ENCODE measurements at regions not wholly inside any gene's neighbourhood (a gene's known extent, or its start where the extent isn't known, plus 50 kb on each side); places are given as distances from the start of the nearest gene placed in this dataset.

- no peak for DNase-seq (ENCODE audit: low spot score)
- H3K4me3 Mint-ChIP-seq (ENCODE audit: unreplicated experiment) = no peak overlapping the region
- no peak overlapping the region for H3K27ac Mint-ChIP-seq (ENCODE audit: unreplicated experiment)
- no peaks in the 10 kb centered on the region for H3K36me3 Mint-ChIP-seq (ENCODE audit: low read depth)
- no peak for TF ChIP-seq CTCF (IDR thresholded peaks at IDR 0.05)
- no peaks in the 10 kb centered on the region for H3K4me1 Mint-ChIP-seq (ENCODE audit: low read depth)
- peaks cover 3% of the 10 kb centered on the region for H3K27me3 Mint-ChIP-seq (ENCODE audit: low read depth)
- H3K9me3 Mint-ChIP-seq (ENCODE audit: low read depth) = peaks cover 2% of the 10 kb centered on the region
Measured at GRCh38 chr13:86813198-86813597, 858.0 kb upstream of the SLITRK5 start.

GRCh38 chr13:86825410-86825809 lies 845.8 kb upstream of the SLITRK5 start:
- Mint-ChIP-seq H3K4me3 (ENCODE audit: unreplicated experiment) (no peak overlapping the region), H3K4me1 (ENCODE audit: low read depth) (no peaks in the 10 kb centered on the region), H3K27me3 (ENCODE audit: low read depth) (peaks cover 11% of the 10 kb centered on the region), H3K36me3 (ENCODE audit: low read depth) (no peaks in the 10 kb centered on the region), H3K9me3 (ENCODE audit: low read depth) (no peaks in the 10 kb centered on the region), H3K27ac (ENCODE audit: unreplicated experiment) (no peak overlapping the region)
- TF ChIP-seq CTCF (IDR thresholded peaks at IDR 0.05) = no peak
- no peak for DNase-seq (ENCODE audit: low spot score)

- no peak for DNase-seq (ENCODE audit: low spot score)
- H3K9me3 Mint-ChIP-seq (ENCODE audit: low read depth) = no peaks in the 10 kb centered on the region
- no peaks in the 10 kb centered on the region for H3K36me3 Mint-ChIP-seq (ENCODE audit: low read depth)
- H3K4me3 Mint-ChIP-seq (ENCODE audit: unreplicated experiment) = no peak overlapping the region
- TF ChIP-seq CTCF (IDR thresholded peaks at IDR 0.05) = no peak
- no peak overlapping the region for H3K27ac Mint-ChIP-seq (ENCODE audit: unreplicated experiment)
- peaks cover 7% of the 10 kb centered on the region for H3K27me3 Mint-ChIP-seq (ENCODE audit: low read depth)
- H3K4me1 Mint-ChIP-seq (ENCODE audit: low read depth) = no peaks in the 10 kb centered on the region
Measured at GRCh38 chr13:86826232-86826631, 844.9 kb upstream of the SLITRK5 start.

GRCh38 chr13:86830046-86830445 lies 841.1 kb upstream of the SLITRK5 start:
- Mint-ChIP-seq H3K27ac (ENCODE audit: unreplicated experiment) (no peak overlapping the region), H3K27me3 (ENCODE audit: low read depth) (peaks cover 6% of the 10 kb centered on the region), H3K4me1 (ENCODE audit: low read depth) (no peaks in the 10 kb centered on the region), H3K9me3 (ENCODE audit: low read depth) (no peaks in the 10 kb centered on the region), H3K36me3 (ENCODE audit: low read depth) (no peaks in the 10 kb centered on the region), H3K4me3 (ENCODE audit: unreplicated experiment) (no peak overlapping the region)
- DNase-seq (ENCODE audit: low spot score) = no peak
- no peak for TF ChIP-seq CTCF (IDR thresholded peaks at IDR 0.05)

- Mint-ChIP-seq H3K27ac (ENCODE audit: unreplicated experiment) (no peak overlapping the region), H3K36me3 (ENCODE audit: low read depth) (no peaks in the 10 kb centered on the region), H3K27me3 (ENCODE audit: low read depth) (peaks cover 6% of the 10 kb centered on the region), H3K4me3 (ENCODE audit: unreplicated experiment) (no peak overlapping the region), H3K9me3 (ENCODE audit: low read depth) (no peaks in the 10 kb centered on the region), H3K4me1 (ENCODE audit: low read depth) (no peaks in the 10 kb centered on the region)
- no peak for TF ChIP-seq CTCF (IDR thresholded peaks at IDR 0.05)
- DNase-seq (ENCODE audit: low spot score) = no peak
Measured at GRCh38 chr13:86831084-86831483, 840.1 kb upstream of the SLITRK5 start.

Data from chondrocyte (in vitro differentiated cells).